Skeletal muscle satellite cell (primary cell): ENCODE measurements at regions not wholly inside any gene's neighbourhood (a gene's known extent, or its start where the extent isn't known, plus 50 kb on each side); places are given as distances from the start of the nearest gene placed in this dataset.

Experiments
- H3K27me3 ChIP-seq: 2 replicates; pipeline ENCODE4 v1.7.0; 2013; ENCODE audit warnings: low read length; ENCODE audit not compliant: control insufficient read depth, insufficient read depth
- H3K36me3 ChIP-seq: 2 replicates; pipeline ENCODE4 v1.7.0; 2013; ENCODE audit warnings: mild to moderate bottlenecking, control low read depth, low read length; ENCODE audit not compliant: insufficient read depth
- H3K4me1 ChIP-seq: 2 replicates; pipeline ENCODE4 v1.7.0; 2013; ENCODE audit warnings: low read length; ENCODE audit not compliant: control insufficient read depth, insufficient read depth
- H3K4me2 ChIP-seq: 2 replicates; pipeline ENCODE4 v1.7.0; 2013; ENCODE audit warnings: mild to moderate bottlenecking, low read length
- H3K4me3 ChIP-seq: 2 replicates; pipeline ENCODE4 v1.7.0; 2013; ENCODE audit warnings: low read length
- H3K9ac ChIP-seq: 2 replicates; pipeline ENCODE4 v1.7.0; 2013; ENCODE audit warnings: mild to moderate bottlenecking, low read depth, low read length, moderate library complexity
- H3K9me3 ChIP-seq: replicated peaks from 2 replicates; pipeline ENCODE4 v1.7.0; 2013; ENCODE audit warnings: mild to moderate bottlenecking, control low read depth, low read length

DNA sequence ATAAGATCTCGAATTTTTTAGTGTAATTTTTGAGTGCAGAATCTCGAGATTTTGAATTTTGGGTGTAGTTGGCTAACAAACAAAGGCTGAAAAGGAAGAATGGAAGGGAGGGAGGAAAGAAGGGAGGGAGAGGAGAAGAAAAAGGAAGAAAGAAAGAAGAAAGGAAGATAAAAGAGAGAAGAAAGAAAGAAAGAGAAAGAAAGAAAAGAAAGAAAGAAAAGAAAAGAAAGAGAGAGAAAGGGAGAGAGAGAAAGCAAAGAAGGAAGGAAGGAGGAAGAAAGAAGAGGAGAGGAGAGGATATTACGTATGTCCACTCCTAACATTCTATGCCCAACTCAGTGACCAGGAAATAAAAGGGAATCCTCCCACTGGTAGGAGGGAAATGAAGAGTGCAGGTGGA is 169.6 kb downstream of the TBXT start:
- H3K36me3 ChIP-seq = no peaks in the 10 kb centered on the region
- no peak overlapping the region for H3K4me3 ChIP-seq
- no peak overlapping the region for H3K4me2 ChIP-seq
- no peaks in the 10 kb centered on the region for H3K9me3 ChIP-seq
- H3K27me3 ChIP-seq = no peaks in the 10 kb centered on the region
- H3K4me1 ChIP-seq = no peaks in the 10 kb centered on the region
- H3K9ac ChIP-seq = no peak overlapping the region

DNA sequence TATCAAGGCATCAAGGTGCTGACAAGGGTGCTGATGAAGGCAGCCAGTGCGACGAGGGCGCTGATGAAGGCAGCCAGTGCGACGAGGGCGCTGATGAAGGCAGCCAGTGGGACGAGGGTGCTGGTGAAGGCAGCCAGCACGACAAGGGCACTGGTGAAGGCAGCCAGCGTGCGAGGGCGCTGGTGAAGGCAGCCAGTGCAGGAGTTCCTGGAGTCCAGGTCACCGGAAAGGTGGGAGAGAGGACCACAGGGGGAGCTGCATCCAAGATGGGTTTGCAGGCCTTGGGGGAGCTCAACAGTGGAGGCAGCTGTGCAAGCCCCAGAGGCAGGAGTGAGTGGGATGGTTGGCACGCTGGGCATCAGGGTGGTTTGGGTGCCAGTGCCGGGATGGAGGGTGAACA is 176.3 kb downstream of the TBXT start:
- H3K9me3 ChIP-seq = no peaks in the 10 kb centered on the region
- no peak overlapping the region for H3K9ac ChIP-seq
- peaks cover 42% of the 10 kb centered on the region for H3K27me3 ChIP-seq
- H3K4me1 ChIP-seq = peaks cover 16% of the 10 kb centered on the region
- no peaks in the 10 kb centered on the region for H3K36me3 ChIP-seq
- no peak overlapping the region for H3K4me2 ChIP-seq
- H3K4me3 ChIP-seq = no peak overlapping the region

DNA sequence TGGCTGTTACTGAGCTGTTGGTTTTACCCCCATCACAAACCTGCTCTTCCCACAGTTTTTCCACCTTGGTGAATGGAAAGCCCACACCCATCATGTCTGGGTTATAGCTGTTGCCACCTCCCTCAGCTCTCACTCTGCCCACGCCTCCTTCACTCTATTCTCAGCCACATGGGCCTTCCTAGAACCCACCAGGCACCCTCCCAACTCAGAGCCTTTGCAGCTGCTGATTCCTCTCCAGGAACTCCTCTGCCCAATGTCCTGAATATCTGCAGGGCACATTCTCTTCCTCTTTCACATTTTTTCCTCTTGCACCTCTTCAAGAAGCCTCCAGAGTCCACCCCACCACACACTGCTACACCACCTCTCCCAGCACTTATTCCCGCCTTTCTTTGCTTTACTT is 177.4 kb downstream of the TBXT start:
- H3K36me3 ChIP-seq = no peaks in the 10 kb centered on the region

GRCh38 chr6:165988757-165989456 is 178.7 kb downstream of the TBXT start:
- Histone ChIP-seq H3K27me3 (peaks cover 57% of the 10 kb centered on the region), H3K9ac (peak overlapping the region; percentile 71), H3K9me3 (no peaks in the 10 kb centered on the region), H3K36me3 (no peaks in the 10 kb centered on the region), H3K4me2 (peak overlapping the region; percentile 90), H3K4me3 (peak overlapping the region; percentile 67), H3K4me1 (peaks cover 16% of the 10 kb centered on the region)

More for the DNA sequence above, 177.4 kb downstream of the TBXT start:
- no peak overlapping the region for H3K4me3 ChIP-seq
- no peaks in the 10 kb centered on the region for H3K9me3 ChIP-seq
- H3K4me2 ChIP-seq = no peak overlapping the region
- no peak overlapping the region for H3K9ac ChIP-seq
- H3K4me1 ChIP-seq = peaks cover 16% of the 10 kb centered on the region
- peaks cover 52% of the 10 kb centered on the region for H3K27me3 ChIP-seq

DNA sequence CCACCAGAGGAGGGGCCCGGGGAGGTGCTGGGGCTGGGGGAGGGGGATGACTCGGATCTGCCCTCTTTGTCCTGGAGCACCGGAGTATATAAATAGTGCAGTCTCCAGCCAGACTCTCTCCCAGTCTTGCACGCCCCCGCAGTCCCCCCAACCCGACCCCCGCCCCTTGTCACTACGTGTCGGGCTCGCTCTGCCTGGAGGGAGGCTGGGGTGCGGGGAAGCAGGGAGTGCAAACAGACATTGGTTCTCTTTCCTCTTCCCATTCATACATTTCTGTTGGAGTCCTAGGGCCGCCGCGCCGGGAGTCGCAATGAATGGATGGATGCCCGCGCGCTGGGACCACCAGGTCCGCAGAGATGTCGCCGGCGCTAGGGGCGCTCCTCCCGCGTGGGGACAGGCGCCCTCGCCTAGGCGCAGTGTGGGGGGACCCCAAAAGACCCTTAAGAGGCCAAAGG is 179.3 kb downstream of the TBXT start:
- Histone ChIP-seq H3K27me3 (peaks cover 57% of the 10 kb centered on the region), H3K9me3 (no peaks in the 10 kb centered on the region), H3K36me3 (no peaks in the 10 kb centered on the region), H3K4me2 (peak overlapping the region; percentile 90), H3K4me1 (peaks cover 16% of the 10 kb centered on the region), H3K9ac (peak overlapping the region; percentile 71), H3K4me3 (peak overlapping the region; percentile 67)

DNA sequence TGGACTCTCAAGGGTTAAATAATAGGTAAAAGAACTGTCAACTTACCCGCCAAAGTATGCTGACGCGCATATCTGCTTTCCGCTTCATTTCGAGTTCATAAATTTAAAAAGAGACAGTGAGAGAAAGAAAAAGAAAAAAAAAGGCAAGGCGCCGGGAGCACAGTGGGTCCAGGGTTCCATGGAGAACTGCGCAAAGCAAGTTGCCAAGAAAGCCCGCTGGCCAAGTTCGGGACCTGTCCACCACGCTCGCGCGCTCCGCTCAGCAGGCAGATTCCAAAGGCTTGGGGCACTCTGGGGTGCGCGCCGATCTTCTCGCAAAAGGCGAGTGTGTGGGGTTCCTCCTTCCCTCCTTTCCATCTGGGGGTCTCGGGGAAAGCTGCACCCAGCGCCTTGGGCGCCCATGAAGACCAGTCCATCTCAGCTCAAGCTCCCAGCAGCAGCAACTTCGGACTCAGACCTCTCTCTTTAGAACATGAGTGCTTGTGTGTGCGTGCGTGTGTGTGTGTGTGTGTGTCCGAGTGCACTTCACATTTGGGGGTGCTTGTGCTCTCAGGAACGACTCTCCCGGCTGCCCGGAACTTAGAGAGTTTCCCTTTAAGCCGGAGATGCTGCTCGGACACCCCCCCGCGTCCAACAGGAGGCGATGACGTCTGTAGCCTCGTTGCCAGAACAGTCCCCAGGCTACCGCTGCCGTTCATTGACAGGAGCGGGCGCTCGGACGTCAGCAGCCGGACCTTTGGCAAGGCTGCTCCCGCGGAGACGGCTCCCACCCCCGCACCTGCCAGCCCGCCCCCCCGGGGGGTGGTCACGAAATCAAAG is 180.0 kb downstream of the TBXT start:
- Histone ChIP-seq H3K4me3 (peak overlapping the region; percentile 67), H3K9ac (peak overlapping the region; percentile 76), H3K27me3 (peaks cover 57% of the 10 kb centered on the region)

DNA sequence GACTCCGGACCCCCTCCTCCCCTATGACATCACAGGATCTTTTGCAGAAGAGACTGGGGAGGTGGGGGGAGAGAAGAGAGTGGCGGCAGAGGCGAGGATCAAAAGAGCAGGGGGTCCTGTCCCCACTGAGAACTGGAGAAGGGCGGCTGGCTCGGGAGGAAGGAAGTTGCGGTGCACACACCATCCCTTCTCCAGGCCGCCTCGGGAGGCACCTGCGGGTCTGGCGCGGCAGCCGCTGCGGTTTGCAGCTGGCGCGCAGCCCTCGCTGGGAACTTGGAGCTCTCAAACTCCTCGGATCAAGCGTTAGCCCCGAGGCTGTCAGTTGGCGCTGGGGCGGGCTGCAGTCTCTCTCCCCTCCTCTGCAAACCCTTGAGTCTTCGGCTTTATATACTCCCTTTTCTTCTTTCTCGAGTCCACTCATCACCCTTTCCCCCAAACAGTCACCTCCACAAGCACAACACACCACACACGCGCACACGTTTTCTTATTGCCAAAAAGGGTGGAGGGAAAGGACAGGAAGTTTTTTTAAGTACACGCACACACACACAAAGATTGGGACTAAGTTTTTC is 180.7 kb downstream of the TBXT start:
- Histone ChIP-seq H3K36me3 (no peaks in the 10 kb centered on the region), H3K9me3 (no peaks in the 10 kb centered on the region), H3K4me2 (peak overlapping the region; percentile 90), H3K4me3 (peak overlapping the region; percentile 67), H3K9ac (peak overlapping the region; percentile 76), H3K27me3 (peaks cover 57% of the 10 kb centered on the region), H3K4me1 (peaks cover 16% of the 10 kb centered on the region)

More for the DNA sequence above, 180.0 kb downstream of the TBXT start:
- Histone ChIP-seq H3K4me2 (peak overlapping the region; percentile 90), H3K36me3 (no peaks in the 10 kb centered on the region), H3K9me3 (no peaks in the 10 kb centered on the region), H3K4me1 (peaks cover 16% of the 10 kb centered on the region)

GRCh38 chr6:165986311-165986913 is 181.2 kb downstream of the TBXT start:
- Histone ChIP-seq H3K4me1 (peaks cover 16% of the 10 kb centered on the region), H3K9me3 (no peaks in the 10 kb centered on the region), H3K36me3 (no peaks in the 10 kb centered on the region), H3K4me2 (no peak overlapping the region), H3K4me3 (peak overlapping the region; percentile 67), H3K9ac (peak overlapping the region; percentile 76), H3K27me3 (peaks cover 61% of the 10 kb centered on the region)

DNA sequence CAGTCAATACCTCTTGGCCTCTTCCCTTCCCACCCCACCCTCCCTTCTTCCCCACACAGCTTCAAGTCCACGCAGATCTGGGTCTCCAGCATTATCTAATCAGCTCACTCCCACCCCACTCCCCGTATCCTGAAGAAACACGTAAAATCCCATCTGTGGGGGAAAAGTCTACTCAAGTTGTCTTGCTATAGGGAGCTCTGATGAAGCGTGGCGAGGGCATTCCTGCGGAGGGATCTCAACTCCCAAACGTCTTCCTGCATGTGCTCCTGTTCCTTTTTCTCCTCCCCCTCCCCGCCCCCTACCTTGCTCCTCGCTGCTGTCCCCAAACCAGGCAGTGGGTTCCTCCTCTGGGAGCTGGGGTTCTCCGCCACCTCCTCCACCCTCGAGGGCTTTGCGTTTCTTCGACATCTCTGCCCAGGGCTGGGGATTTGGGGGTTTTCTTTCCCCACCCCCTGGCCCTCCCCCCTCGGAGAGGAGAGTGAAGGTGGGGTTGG is 181.8 kb downstream of the TBXT start:
- H3K9ac ChIP-seq = no peak overlapping the region
- H3K36me3 ChIP-seq = no peaks in the 10 kb centered on the region
- H3K9me3 ChIP-seq = no peaks in the 10 kb centered on the region
- peaks cover 61% of the 10 kb centered on the region for H3K27me3 ChIP-seq
- H3K4me1 ChIP-seq = peaks cover 16% of the 10 kb centered on the region
- no peak overlapping the region for H3K4me2 ChIP-seq
- no peak overlapping the region for H3K4me3 ChIP-seq

GRCh38 chr6:165985281-165985805 is 182.3 kb downstream of the TBXT start:
- Histone ChIP-seq H3K4me2 (no peak overlapping the region), H3K9me3 (no peaks in the 10 kb centered on the region), H3K4me3 (no peak overlapping the region), H3K9ac (no peak overlapping the region), H3K27me3 (peaks cover 56% of the 10 kb centered on the region), H3K36me3 (no peaks in the 10 kb centered on the region), H3K4me1 (peaks cover 16% of the 10 kb centered on the region)
